Mesendoderm (in vitro differentiated cells): ENCODE measurements at regions not wholly inside any gene's neighbourhood (a gene's known extent, or its start where the extent isn't known, plus 50 kb on each side); places are given as distances from the start of the nearest gene placed in this dataset.

Experiments used
- DNase-seq: peaks from one replicate; pipeline ENCODE4 v3.0.0; 2013
- H2AK5ac ChIP-seq: 2 replicates; pipeline ENCODE4 v1.6.1; 2013; ENCODE audit warnings: low read length, inconsistent platforms
- H2BK120ac ChIP-seq: 2 replicates; pipeline ENCODE4 v1.6.1; 2013; ENCODE audit warnings: low read depth, mild to moderate bottlenecking, low read length, moderate library complexity, mixed read lengths
- H2BK15ac ChIP-seq: replicated peaks from 2 replicates; pipeline ENCODE4 v1.6.1; 2013; ENCODE audit warnings: low read depth, mild to moderate bottlenecking, moderate library complexity
- H2BK5ac ChIP-seq: 2 replicates; pipeline ENCODE4 v1.6.1; 2013; ENCODE audit warnings: low read length, inconsistent platforms
- H3K18ac ChIP-seq: 2 replicates; pipeline ENCODE4 v1.6.1; 2013; ENCODE audit warnings: mild to moderate bottlenecking, low read length, mixed read lengths
- H3K23ac ChIP-seq: one replicate; pipeline ENCODE4 v1.6.1; 2013; ENCODE audit warnings: low read length
- H3K27ac ChIP-seq: 2 replicates; pipeline ENCODE4 v1.5.1; 2013; ENCODE audit warnings: low read depth, mild to moderate bottlenecking, inconsistent platforms, low read length, moderate library complexity
- H3K27me3 ChIP-seq: 2 replicates; pipeline ENCODE4 v1.6.1; 2013; ENCODE audit warnings: low read length, control low read depth, mild to moderate bottlenecking, inconsistent platforms; ENCODE audit not compliant: insufficient read depth, poor library complexity
- H3K36me3 ChIP-seq: 2 replicates; pipeline ENCODE4 v1.6.1; 2013; ENCODE audit warnings: low read length, inconsistent platforms; ENCODE audit not compliant: control insufficient read depth, insufficient read depth
- H3K4ac ChIP-seq: one replicate; pipeline ENCODE4 v1.6.1; 2013; ENCODE audit warnings: low read depth, mild to moderate bottlenecking, low read length, moderate library complexity
- H3K4me1 ChIP-seq: 2 replicates; pipeline ENCODE4 v1.6.1; 2013; ENCODE audit warnings: low read depth, low read length, inconsistent platforms; ENCODE audit not compliant: control insufficient read depth
- H3K4me2 ChIP-seq: 2 replicates; pipeline ENCODE4 v1.6.1; 2013; ENCODE audit warnings: low read length
- H3K4me3 ChIP-seq: 2 replicates; pipeline ENCODE4 v1.5.1; 2013; ENCODE audit warnings: mild to moderate bottlenecking, low read length
- H3K56ac ChIP-seq: one replicate; pipeline ENCODE4 v1.6.1; 2013; ENCODE audit warnings: low read length
- H3K79me1 ChIP-seq: 2 replicates; pipeline ENCODE4 v1.6.1; 2013; ENCODE audit warnings: low read length, inconsistent platforms
- H3K79me2 ChIP-seq: 2 replicates; pipeline ENCODE4 v1.6.1; 2013; ENCODE audit warnings: mild to moderate bottlenecking, low read length; ENCODE audit not compliant: control insufficient read depth, insufficient read depth
- H3K9ac ChIP-seq: 2 replicates; pipeline ENCODE4 v1.6.1; 2013; ENCODE audit warnings: low read length, inconsistent platforms
- H4K5ac ChIP-seq: one replicate; pipeline ENCODE4 v1.6.1; 2013; ENCODE audit warnings: low read length
- H4K8ac ChIP-seq: one replicate; pipeline ENCODE4 v1.6.1; 2013; ENCODE audit warnings: low read depth, mild to moderate bottlenecking, control low read depth, low read length, moderate library complexity
- WGBS: extraction: QIAGEN DNeasy Blood & Tissue Kit; methylation state at CpG from one replicate; pipeline ENCODE4 v1.1.7; 2013; ENCODE audit warnings: low lambda C conversion rate, missing lambda C conversion rate; ENCODE audit not compliant: insufficient coverage; ENCODE audit errors: extremely low coverage; 5-methylcytosine and 5-hydroxymethylcytosine counted together

- Histone ChIP-seq H3K36me3 (no peaks in the 10 kb centered on the region), H3K79me1 (no peaks in the 10 kb centered on the region), H4K5ac (no peak overlapping the region), H3K27ac (no peak overlapping the region), H2BK120ac (no peak overlapping the region), H3K9ac (no peak overlapping the region), H3K4me3 (no peak overlapping the region), H3K4me1 (no peaks in the 10 kb centered on the region), H2BK5ac (no peak overlapping the region), H3K27me3 (no peaks in the 10 kb centered on the region), H3K56ac (no peak overlapping the region), H2BK15ac (no peak overlapping the region), H3K23ac (no peak overlapping the region), H3K4ac (no peak overlapping the region), H4K8ac (no peak overlapping the region), H3K79me2 (no peaks in the 10 kb centered on the region), H3K18ac (no peak overlapping the region), H3K4me2 (no peak overlapping the region), H2AK5ac (no peak overlapping the region)
- no CpG with 5 or more reads among the region's 5 CpGs for WGBS
- no peak for DNase-seq
Measured at GRCh38 chr2:226643946-226644282, 155.7 kb downstream of the IRS1 start.

- Histone ChIP-seq H3K4me2 (no peak overlapping the region), H3K27ac (no peak overlapping the region), H3K23ac (no peak overlapping the region), H3K27me3 (no peaks in the 10 kb centered on the region), H3K79me1 (no peaks in the 10 kb centered on the region), H3K79me2 (no peaks in the 10 kb centered on the region), H2AK5ac (no peak overlapping the region), H3K4me1 (no peaks in the 10 kb centered on the region), H3K18ac (no peak overlapping the region), H3K9ac (no peak overlapping the region), H2BK15ac (no peak overlapping the region), H2BK120ac (no peak overlapping the region), H3K56ac (no peak overlapping the region), H3K4ac (no peak overlapping the region), H3K36me3 (no peaks in the 10 kb centered on the region), H2BK5ac (no peak overlapping the region), H4K8ac (no peak overlapping the region), H4K5ac (no peak overlapping the region), H3K4me3 (no peak overlapping the region)
- no peak for DNase-seq
- no CpG with 5 or more reads among the region's 6 CpGs for WGBS
Measured at GRCh38 chr2:226643030-226643945, 156.3 kb downstream of the IRS1 start.

DNA sequence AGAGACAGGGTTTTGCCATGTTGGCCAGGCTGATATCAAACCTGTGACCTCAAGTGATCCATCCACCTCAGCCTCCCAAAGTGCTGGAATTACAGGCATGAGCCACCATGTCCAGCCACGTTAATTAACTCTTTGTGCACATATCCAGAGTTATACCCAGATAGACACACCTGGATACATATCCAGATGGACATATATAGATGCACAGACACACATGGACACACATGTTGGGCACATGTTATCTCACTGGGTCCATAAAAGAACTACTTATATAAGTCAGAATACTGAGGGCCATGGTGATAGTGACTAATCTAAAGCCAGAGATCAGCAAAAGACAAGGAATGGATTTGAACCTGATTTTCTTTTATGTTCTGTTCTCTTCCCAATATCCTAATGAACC is 158.6 kb downstream of the IRS1 start:
- Histone ChIP-seq H3K18ac (no peak overlapping the region), H4K5ac (no peak overlapping the region), H3K79me1 (no peaks in the 10 kb centered on the region), H3K9ac (no peak overlapping the region), H3K23ac (no peak overlapping the region), H2BK15ac (no peak overlapping the region), H3K79me2 (no peaks in the 10 kb centered on the region), H3K4me1 (no peaks in the 10 kb centered on the region), H3K56ac (no peak overlapping the region), H2BK120ac (no peak overlapping the region), H2BK5ac (no peak overlapping the region), H3K4me3 (no peak overlapping the region), H4K8ac (no peak overlapping the region), H2AK5ac (no peak overlapping the region), H3K4me2 (no peak overlapping the region), H3K36me3 (no peaks in the 10 kb centered on the region), H3K27ac (no peak overlapping the region), H3K27me3 (no peaks in the 10 kb centered on the region), H3K4ac (no peak overlapping the region)
- no peak for DNase-seq
- WGBS: no CpG with 5 or more reads among the region's 1 CpG

- H3K56ac ChIP-seq: no peak overlapping the region
- no peak overlapping the region for H3K4me3 ChIP-seq
- H2BK5ac ChIP-seq: no peak overlapping the region
- H3K79me1 ChIP-seq: no peaks in the 10 kb centered on the region
- no peak overlapping the region for H3K9ac ChIP-seq
- no peak overlapping the region for H3K23ac ChIP-seq
- no peak for DNase-seq
- no peaks in the 10 kb centered on the region for H3K79me2 ChIP-seq
- no peak overlapping the region for H2BK15ac ChIP-seq
- H2BK120ac ChIP-seq: no peak overlapping the region
- no peak overlapping the region for H2AK5ac ChIP-seq
- no peaks in the 10 kb centered on the region for H3K4me1 ChIP-seq
- no peak overlapping the region for H3K4me2 ChIP-seq
- no peaks in the 10 kb centered on the region for H3K36me3 ChIP-seq
- no peak overlapping the region for H3K18ac ChIP-seq
- no CpG with 5 or more reads among the region's 3 CpGs for WGBS
- H3K27me3 ChIP-seq: no peaks in the 10 kb centered on the region
- H4K5ac ChIP-seq: no peak overlapping the region
- H3K27ac ChIP-seq: no peak overlapping the region
- no peak overlapping the region for H3K4ac ChIP-seq
- H4K8ac ChIP-seq: no peak overlapping the region
Measured at GRCh38 chr2:226640501-226640900, 159.1 kb downstream of the IRS1 start.

GRCh38 chr2:226639550-226639949 is 160.1 kb downstream of the IRS1 start:
- Histone ChIP-seq H3K27me3 (no peaks in the 10 kb centered on the region), H3K27ac (no peak overlapping the region), H3K79me1 (no peaks in the 10 kb centered on the region), H3K23ac (no peak overlapping the region), H3K4me2 (no peak overlapping the region), H2AK5ac (no peak overlapping the region), H3K79me2 (no peaks in the 10 kb centered on the region), H2BK5ac (no peak overlapping the region), H3K4me3 (no peak overlapping the region), H3K56ac (no peak overlapping the region), H2BK15ac (no peak overlapping the region), H3K4me1 (no peaks in the 10 kb centered on the region), H4K5ac (no peak overlapping the region), H3K9ac (no peak overlapping the region), H4K8ac (no peak overlapping the region), H3K4ac (no peak overlapping the region), H3K18ac (no peak overlapping the region), H2BK120ac (no peak overlapping the region), H3K36me3 (no peaks in the 10 kb centered on the region)
- no peak for DNase-seq
- no CpG with 5 or more reads among the region's 2 CpGs for WGBS

- WGBS: no CpG with 5 or more reads among the region's 9 CpGs
Measured at GRCh38 chr2:226638576-226638975, 161.0 kb downstream of the IRS1 start.

More at GRCh38 chr2:226638576-226638975, 161.0 kb downstream of the IRS1 start:
- Histone ChIP-seq H3K23ac (no peak overlapping the region), H3K9ac (no peak overlapping the region), H3K27ac (no peak overlapping the region), H2AK5ac (no peak overlapping the region), H3K4me1 (no peaks in the 10 kb centered on the region), H3K56ac (no peak overlapping the region), H3K4ac (no peak overlapping the region), H3K27me3 (no peaks in the 10 kb centered on the region), H3K4me3 (no peak overlapping the region), H4K5ac (no peak overlapping the region), H3K36me3 (no peaks in the 10 kb centered on the region), H2BK120ac (no peak overlapping the region), H2BK5ac (no peak overlapping the region), H3K18ac (no peak overlapping the region), H3K4me2 (no peak overlapping the region), H4K8ac (no peak overlapping the region), H3K79me1 (no peaks in the 10 kb centered on the region), H3K79me2 (no peaks in the 10 kb centered on the region), H2BK15ac (no peak overlapping the region)
- no peak for DNase-seq
